Neural cell (in vitro differentiated cells): ENCODE measurements at regions not wholly inside any gene's neighbourhood (a gene's known extent, or its start where the extent isn't known, plus 50 kb on each side); places are given as distances from the start of the nearest gene placed in this dataset.

Experiments used
- CTCF ChIP-seq: fragments of 450-650 bp; IDR thresholded peaks from 2 replicates; pipeline ENCODE4 v1.5.1; 2014; ENCODE audit warnings: antibody characterized with exemption, mild to moderate bottlenecking, moderate library complexity; ENCODE audit not compliant: poor library complexity, severe bottlenecking
- EP300 ChIP-seq: fragments of 450-650 bp; conservative IDR thresholded peaks from 2 replicates; pipeline ENCODE4 v1.6.1; 2014; ENCODE audit warnings: antibody characterized with exemption, mild to moderate bottlenecking, moderate library complexity; ENCODE audit not compliant: poor library complexity, severe bottlenecking
- MXI1 ChIP-seq: fragments of 450-650 bp; conservative IDR thresholded peaks from 2 replicates; pipeline ENCODE4 v1.6.1; 2014; ENCODE audit warnings: antibody characterized with exemption, mild to moderate bottlenecking; ENCODE audit not compliant: poor library complexity, severe bottlenecking
- POLR2AphosphoS5 ChIP-seq: IDR thresholded peaks from 2 replicates; pipeline ENCODE4 v1.6.1; 2012

- no peak for TF ChIP-seq CTCF
- TF ChIP-seq POLR2AphosphoS5 = no peak
- TF ChIP-seq EP300 = no peak
- TF ChIP-seq MXI1 = no peak
Measured at GRCh38 chr4:64876021-64876420, 466.8 kb upstream of the TECRL start.
